HG03558 (cell line): ENCODE measurements at regions not wholly inside any gene's neighbourhood (a gene's known extent, or its start where the extent isn't known, plus 50 kb on each side); places are given as distances from the start of the nearest gene placed in this dataset.
"Not testable (repeated sequence)": the region's sequence is repeated elsewhere in the genome, so short reads cannot be mapped to it uniquely, and the experiment has no call there.

Experiments used
- ATAC-seq: cut with Tn5 transposase; IDR thresholded peaks from one replicate; pipeline ENCODE4 v1.9.1; 2021; ENCODE audit warnings: moderate number of reproducible peaks; ENCODE audit not compliant: unreplicated experiment; ENCODE audit errors: extremely low read depth

DNA sequence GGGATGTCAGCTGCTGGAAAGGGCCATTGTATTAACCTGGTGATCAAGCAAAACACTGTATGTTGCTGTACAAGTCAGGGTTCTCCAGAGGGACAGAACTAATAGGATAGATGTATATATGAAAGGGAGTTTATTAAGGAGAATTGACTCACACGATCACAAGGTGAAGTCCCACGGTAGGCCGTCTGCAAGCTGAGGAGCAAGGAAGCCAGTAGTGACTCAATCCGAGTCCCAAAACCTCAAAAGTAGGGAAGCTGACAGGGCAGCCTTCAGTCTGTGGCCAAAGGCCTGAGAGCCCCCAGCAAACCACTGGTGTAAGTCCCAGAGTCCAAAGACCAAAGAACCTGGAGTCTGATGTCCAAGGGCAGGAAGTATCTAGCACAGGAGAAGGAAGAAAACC is 116.0 kb upstream of the DAP start:
- ATAC-seq: not testable (repeated sequence)

DNA sequence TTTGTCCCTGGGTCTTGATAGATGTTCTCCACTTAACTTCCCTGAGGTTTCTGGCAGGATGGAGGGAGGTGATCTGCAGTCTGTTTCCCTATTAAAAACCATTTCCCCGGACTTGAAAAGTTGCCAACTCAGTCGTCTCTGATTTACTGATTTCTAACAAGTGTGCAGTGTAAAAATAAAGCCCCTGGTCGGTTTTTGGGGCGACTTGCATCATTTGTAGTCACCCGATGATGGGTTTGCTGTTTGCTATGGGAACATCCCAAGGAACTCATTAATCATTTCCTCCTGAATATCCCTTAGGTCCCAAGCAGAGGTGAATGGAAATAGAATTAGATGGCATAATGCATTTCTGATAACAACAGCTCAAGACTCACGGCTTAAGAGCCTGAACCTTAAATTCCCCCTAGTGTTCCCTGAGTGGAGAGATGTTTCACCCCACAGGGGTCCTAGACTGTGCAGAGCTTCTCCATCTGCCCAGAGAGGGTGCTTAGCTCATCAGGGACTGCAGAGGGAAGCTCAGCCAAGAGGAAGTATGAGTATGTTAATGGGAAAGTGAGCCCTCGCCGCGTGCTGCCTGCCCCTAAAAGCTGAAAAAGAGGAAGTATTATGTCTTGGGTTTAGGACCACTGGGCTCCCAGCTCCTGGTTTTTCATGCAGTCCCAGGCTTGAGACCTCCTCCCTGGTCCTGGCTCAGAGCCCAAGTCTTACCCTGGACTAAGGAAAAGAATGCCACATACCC is 115.1 kb upstream of the DAP start:
- ATAC-seq: no peak

DNA sequence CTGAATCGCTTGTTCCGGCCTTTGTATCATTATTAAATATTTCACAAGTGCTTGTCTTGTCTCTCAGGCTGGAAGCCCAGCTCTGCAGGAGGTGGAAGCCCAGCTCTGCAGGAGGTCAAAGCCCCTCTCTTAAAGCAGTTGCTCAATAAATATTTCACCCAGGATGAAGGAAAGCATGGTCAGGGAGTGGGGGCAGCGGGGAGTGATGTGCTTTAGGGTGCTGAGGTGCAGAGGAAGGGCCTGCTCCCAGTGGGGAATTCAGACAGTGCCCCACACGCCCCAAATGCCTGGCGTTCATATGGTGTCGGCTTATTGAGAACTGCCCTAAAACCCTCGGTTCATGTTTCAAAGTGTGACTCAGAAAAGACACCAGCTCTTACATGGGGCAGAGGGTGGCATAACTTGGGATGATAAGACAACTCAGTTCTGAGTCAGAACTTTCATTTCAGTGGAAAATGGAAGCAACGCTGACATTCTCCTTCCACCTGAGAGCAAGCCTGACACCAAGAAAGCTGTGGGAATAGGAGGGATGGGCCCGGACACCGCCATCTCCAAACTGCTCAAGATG is 114.3 kb upstream of the DAP start:
- ATAC-seq: no peak

DNA sequence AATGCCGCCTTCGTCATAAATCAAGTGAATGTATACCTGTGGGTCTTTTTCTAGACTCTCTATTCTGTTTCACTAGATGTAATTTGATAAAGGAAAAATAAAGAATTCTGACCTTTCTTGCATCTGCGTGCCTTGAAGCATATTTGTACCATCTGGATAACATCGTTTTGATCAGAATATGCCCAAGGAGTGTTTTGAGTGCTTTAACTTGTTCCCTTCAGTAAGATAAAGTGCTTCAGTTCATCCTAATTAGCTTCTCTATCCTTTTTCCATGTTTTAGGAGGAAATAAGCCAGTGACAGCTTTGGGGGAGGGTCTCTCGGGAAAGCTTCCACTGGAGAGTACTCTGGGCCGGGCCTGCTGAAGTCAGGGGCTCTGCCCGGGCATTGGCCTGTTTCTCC is 113.5 kb upstream of the DAP start:
- no peak for ATAC-seq

DNA sequence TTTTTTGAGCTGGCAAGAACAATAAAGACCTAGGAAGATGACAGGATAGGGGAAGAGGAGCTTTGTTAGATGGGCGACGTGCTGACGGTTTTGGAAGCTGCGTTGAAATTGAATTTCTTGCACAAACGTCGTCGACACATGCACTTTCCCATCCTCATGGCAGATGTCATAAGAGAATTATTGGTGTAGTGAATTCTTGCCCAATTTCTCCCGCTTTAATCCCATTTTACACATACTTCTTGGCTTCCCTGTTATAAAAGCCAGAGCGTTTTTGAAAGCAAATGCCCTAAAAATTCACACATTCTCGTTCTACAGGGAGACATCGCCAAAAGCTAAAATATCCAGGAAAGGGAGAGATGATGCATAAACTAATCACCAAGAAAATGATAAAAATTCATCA is 109.8 kb upstream of the DAP start:
- ATAC-seq: no peak

DNA sequence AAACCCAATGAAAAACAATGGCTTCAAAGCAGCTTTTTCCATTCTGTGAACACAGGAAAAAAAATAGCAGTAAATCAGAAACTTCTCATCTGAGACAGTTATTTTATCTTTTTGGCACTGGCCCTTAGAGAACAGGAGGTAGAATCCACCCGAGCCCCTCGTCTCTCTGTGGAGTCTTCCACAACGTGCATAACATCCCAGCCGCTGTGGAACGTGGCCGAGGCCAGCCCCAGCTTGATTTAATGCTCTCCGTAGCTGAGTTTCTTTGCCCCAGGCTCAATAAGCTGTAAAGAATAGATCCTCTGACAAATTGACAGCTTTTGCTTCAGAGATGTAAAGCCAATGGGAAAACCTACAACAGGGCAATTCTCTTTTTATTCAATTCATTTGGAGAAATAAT is 107.9 kb upstream of the DAP start:
- ATAC-seq: no peak

DNA sequence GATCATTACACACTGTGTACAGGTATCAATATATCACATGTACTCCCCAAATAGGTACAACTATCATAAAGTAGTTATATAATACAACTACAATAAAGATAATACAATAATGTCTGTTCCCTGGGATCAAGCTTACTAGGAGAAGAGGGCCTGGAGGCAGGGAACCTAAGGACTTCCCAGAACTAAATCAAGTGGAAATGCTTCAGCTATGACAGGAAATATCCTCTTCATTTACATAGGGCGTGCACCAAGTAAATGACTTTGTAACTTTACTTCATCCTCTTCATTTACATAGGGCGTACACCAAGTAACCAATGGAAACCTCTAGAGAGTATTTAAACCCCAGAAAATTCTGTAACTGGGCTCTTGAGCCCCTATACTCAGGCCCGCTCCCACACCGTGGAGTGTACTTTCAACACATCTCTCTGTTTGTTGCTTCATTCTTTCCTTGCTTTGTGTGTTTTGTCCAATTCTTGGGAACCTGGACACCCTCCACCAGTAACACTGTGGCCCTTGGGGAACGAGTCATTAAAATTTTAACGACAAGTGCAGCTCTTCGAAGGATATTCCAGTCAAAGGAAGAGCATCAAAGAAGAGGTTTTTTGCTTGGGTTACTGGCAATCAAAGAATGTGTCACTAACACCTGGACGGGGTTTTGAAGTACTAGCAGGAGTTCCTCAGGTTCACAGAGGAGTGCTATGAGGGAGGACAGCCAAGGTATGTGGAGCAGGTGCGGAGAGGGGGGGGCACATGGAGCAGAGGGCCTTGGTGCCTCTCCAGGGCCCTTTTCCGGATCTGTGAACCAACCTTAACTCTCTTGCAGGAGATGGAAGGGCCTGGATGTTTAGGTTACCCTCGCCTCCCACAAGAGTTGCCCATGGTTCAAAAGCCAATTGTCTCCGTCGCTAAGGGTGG is 106.6 kb upstream of the DAP start:
- no peak for ATAC-seq

DNA sequence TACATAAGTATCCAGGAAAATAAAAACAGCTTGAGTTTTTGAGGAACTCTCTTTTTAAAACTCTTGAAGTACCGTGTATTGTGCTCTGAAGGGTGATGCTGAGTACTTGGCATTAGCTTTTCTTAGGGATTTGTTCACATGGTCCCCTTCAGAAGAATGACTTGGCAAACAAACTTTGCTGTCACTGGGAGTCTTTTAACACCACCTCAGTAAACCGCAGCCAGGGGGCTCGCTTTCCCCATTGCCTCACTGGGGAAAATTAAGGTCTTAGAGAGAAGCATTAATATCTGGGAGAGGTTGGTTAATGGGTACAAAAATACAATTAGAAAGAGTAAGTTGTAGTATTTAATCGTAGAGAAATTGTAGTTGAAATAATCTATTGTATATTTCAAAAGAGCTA is 105.9 kb upstream of the DAP start:
- ATAC-seq: no peak

DNA sequence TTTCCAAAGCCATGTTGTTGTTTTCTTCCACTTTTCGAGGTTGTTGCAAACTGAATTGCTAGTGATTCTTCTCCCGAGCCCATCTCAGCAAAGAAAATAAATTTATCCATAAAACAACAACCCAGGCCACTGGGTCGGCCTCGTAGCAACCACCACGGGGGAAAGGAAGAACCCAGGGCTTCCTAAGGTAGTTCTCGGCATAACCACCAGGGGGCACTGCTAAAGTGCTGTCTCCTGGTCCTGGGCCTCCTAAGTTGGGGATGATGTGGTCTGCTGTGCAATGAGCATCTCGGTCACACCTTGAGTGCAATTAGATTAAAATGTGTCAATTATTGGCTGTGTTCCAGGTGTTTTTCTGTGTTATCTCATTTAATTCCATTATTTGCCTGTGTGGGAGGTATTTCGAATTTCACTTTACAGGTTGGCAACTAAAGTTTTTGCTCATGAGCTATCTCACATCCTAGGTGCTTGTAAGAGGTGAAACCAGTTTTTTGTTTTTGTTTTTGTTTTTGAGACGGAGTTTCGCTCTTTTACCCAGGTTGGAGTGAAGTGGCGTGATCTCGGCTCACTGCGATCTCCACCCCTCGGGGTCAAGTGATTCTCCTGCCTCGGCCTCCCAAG is 102.8 kb upstream of the DAP start:
- no peak for ATAC-seq

DNA sequence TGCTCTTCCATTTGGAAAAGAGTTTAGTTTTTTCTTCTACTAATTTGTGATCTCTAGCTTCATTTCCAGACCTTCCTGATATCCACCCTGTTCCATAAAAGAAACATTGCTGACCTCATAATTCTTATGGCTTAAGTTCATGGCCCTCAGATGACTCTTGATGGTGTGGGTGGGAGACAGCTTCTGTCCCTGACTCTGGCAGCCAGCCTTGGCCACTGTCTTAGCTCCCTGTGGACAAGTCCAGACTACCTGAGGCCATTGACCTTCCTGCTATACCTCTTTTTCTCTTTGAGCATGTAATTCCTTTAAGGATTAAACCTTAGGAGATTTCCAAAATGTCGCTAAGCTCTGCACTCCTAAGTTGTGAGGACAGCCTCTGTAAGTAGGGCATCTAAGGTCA is 101.1 kb upstream of the DAP start:
- ATAC-seq: no peak

DNA sequence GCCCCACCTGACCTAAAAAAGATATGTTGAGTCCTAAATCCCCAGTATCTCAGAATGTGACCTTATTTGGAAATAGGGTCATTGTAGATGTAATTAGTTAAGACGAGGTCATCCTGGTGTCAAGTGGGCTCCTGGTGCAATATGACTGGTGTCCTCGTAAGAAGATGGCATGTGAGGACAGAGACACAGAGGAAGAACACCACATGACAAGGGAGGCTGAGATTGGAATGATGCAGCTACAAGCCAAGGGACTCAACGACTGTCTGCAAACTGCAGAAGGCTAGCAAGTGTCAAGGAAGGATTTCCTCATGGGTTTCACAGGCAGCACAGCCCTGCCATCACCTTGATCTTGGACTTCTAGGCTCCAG is 100.4 kb upstream of the DAP start:
- no peak for ATAC-seq

DNA sequence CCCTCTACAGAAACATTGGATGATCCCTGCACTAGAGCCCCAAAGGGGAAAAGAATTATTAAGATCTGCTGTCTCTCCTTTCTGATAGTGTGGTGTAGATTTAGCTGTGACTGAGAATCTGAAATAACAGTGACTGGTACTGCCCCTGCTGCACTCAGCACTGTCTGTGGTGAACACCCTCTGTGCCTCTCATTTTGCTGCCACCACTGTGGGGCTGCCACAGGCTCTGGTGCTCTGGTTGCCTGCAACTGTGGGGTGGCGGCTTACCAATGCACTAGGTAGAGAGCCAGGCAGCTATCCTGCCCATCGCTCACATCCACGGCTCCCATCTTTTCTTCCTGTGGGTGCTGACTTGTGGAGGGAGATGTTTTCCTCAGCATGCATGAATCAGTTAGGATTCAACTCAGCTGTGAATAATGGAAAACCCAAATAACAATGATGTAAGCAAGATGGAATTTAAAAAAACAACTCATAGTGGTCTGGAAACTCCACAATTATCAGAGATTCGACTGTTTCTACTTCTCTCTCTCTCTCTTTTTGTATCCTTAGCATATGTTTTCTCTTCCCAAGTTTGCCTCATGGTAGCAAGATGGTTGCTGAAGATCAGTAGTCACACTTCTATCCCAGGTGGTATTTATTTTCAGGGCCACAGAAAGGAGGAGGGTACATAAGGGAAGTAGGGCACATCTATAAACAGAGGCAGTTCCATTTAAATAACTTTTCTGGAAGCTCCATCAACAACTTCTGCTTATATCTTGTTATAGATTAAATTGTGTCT is 99.8 kb upstream of the DAP start:
- no peak for ATAC-seq

DNA sequence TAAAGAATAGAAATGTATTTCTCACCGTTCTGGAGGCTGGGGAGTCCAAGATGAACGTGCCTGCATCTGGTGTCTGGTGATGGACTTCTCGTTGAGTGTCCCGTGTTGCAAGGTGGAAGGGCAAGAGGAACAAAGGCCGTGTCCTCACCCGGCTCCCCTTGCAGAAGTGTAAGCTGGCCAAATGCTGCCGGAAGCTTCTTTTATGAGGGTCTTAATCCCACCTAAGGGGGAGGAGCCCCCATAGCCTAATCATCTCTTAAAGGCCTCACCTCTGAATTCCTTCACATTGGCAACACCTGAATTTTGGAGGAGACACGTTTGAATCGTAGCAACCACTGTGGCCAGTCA is 99.1 kb upstream of the DAP start:
- ATAC-seq: no peak

DNA sequence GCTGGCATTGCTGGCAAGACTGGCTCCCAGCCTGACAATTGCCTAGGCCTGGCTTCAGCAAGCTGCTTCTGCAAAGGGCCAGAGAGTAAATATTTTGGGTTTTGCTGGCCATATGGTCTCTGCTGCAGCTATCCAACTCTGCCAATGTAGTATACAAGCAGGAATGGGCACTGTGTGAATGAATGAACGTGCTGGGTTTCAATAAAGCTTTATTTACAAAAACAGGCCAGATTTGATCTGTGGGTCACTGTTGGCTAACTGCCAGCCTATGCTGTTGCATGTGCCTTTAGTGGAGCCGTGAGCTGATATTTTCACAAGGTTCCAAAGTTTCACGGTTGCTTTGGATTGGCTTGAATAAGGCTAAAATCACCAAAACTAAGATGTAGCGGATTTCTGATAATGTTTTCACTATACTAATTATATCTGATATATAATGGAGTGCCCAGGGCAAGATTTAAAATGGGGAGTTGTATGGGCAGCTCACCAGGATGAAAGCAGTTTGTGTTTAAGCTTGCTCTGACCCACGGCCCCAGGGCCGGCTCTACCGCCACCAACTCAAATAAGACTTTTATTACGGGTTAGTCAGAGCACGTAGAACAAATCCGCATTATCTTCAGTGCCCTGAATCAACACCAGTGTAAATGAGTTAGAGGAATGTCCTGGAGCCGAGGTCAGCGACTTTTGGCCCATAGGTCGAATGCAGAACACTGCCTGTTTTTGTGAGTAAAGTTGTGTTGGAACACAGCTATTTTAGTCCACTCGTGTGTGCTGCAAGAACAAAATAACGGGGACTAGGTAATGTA is 98.6 kb upstream of the DAP start:
- ATAC-seq: no peak

DNA sequence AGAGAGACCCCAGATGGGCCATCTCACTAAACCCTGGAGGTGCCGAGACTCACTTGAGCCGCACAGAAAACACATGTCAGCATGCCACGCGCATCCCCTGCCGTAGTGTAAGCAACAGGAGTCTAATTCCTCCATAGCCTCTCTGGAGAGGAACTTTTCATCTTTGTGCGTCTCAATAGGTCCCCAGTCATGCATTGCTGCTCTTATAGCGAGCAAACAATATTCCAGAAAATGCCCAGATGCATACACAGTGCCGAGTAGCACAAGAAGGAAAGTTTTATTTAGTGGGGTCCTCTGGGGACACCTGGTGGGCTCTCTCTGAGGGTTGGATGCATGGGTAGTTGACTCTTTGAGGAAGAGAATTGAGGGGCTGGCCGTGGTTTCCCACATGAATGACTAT is 97.9 kb upstream of the DAP start:
- ATAC-seq: no peak

DNA sequence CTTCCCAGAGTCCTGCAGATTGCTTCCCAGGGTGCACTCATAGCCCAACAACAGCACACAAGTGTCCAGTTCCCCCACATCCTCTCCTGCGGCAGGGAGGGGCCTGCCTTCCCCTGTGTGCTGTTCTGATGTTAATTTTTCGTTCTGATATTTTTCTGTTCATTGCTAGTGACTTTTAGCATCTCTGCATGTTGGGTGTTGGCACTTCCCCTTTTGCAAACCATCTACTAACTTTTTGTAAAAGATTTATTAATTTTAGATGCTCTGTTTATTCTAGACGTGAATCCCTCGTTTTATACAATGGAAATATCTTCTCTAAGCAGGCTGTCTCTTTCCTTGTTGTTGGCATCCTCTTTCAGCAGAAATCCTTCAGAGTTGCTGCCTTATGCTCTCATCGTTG is 97.3 kb upstream of the DAP start:
- ATAC-seq: no peak

DNA sequence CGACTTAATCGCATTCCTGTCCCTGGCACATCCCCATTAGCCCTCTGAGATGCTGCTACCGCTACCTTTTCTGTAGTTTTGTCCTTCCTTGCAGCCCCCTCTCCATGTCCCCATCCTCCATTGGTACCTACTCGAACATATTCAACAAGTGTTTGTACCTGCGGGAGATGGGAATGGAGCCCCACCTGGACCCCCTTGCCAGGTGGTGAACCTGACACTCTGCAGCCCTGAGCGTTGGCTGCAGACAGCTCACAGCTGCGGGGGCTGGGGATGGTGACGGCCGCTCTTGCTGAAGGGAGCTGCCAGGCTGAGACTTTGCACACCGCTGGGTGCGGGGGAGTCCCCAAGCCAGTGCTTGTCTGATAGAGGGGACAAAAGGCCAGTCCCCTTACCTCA is 96.3 kb upstream of the DAP start:
- no peak for ATAC-seq

DNA sequence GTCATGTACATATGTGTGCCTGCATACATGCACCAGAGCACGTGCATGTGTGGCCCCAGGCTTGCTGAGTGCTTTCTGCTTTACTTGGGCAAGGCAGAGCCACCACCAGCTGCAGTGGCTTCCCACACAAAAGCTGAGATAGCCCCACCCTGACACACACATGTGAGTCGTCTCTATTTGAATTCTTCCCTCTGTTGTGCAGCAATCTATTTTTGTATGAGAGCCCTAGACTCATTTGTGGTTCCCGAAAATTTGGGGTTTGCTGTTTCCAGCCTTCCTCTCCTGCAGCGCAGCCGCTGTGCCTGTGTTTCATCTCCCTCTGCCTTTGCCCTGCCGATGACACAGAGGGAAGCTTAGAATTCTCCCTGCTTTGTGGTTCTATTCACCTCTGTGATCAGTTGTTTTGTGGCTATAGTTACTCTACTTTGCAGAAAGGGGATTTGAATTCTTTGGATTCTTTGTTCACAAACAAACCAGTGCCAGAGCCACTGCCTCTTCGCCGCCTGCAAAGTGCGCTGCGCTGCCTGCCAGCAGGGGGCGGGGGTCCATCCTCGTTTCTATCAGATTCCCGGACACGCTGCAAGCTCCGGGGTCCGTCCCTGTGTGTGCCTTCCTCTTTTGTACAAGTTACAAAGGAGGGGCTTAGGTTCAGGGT is 95.8 kb upstream of the DAP start:
- no peak for ATAC-seq

DNA sequence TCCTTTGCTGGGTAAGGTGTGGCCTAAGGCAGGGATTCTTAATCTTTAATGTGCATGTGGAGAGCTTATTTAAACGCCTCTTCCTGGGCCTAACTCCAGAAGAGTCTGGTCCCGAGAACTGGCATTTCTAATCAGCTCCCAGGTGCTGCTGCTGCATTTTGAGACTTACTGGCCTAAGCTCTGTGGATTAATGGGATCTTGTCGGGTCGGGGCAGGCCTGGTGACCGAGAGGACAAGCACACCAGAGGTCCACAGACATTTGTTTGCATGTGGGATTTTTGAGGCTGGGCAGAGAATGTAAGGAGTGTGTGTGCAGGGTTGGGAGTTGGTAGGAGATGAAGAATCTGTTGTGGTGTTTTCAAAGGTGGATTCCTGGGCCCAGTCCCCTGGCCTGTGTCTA is 95.0 kb upstream of the DAP start:
- no peak for ATAC-seq
